ENCODE measurements at regions not wholly inside any gene's neighbourhood (a gene's known extent, or its start where the extent isn't known, plus 50 kb on each side); places are given as distances from the start of the nearest gene placed in this dataset.

DNA sequence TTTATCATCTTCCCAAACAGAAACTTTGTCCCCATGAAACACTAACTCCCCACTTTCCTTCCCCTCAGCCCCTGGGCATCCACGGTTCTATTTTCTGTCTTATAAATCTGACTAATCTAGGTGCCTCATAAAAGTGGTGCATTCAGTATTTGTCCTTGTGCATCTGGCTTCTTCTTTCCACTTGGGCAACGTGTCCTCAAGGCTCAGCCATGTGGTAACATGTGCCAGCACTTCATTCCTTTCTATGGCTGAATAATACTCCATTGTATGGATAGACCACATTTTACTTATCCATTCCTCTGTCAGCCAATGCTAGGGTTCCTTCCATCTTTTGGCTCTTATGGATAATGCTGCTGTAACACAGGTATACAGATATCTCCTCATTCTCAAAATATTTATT lies 305.0 kb upstream of the RUNX1 start:
- TF ChIP-seq POLR2A (IDR thresholded peaks at IDR 0.05; ENCODE audit: low read length) (no peak), HDAC2 (IDR thresholded peaks at IDR 0.05) (no peak), KDM1A (IDR thresholded peaks at IDR 0.05; ENCODE audit: low read depth) (no peak), BHLHE40 (IDR thresholded peaks at IDR 0.05; ENCODE audit: low read depth, low read length) (no peak), CTCF (IDR thresholded peaks at IDR 0.05) (no peak), POLR2AphosphoS2 (conservative IDR thresholded peaks at IDR 0.05; ENCODE audit: low read length) (no peak), EP300 (IDR thresholded peaks at IDR 0.05) (no peak), HOXB5 (CRISPR knock-in tag; IDR thresholded peaks at IDR 0.05) (no peak), E2F6 (IDR thresholded peaks at IDR 0.05; ENCODE audit: borderline replicate concordance, low read depth) (no peak)

Measured in A549 (cell line).